WTC11 (cell line): ENCODE measurements at regions not wholly inside any gene's neighbourhood (a gene's known extent, or its start where the extent isn't known, plus 50 kb on each side); places are given as distances from the start of the nearest gene placed in this dataset.

Experiments used
- ATAC-seq: fragments of 200-7000 bp; cut with Tn5 transposase; 2 replicates; pipeline ENCODE4 v1.10.0; 2021; ENCODE audit warnings: mild to moderate bottlenecking, moderate library complexity
- CTCF ChIA-PET: fragments of 300-600 bp; sonication (Branson Sonifier 250); formaldehyde crosslinking; loops from one replicate; lab custom pipeline; 2021; ENCODE audit warnings: antibody characterized with exemption; lab: Charles Lee
- POLR2A ChIA-PET: fragments of 350-600 bp; sonication (Branson Sonifier 250); formaldehyde crosslinking; loops from one replicate; lab custom pipeline; 2021; ENCODE audit warnings: antibody characterized with exemption; lab: Charles Lee
- DNase-seq: peaks from one replicate; pipeline ENCODE4 v3.0.0; 2021; ENCODE audit warnings: low spot score
- H3K27ac Mint-ChIP-seq: 2 replicates; pipeline ENCODE4 v1.8.0; 2021; ENCODE audit warnings: mixed read lengths
- H3K27me3 Mint-ChIP-seq: 2 replicates; pipeline ENCODE4 v1.8.0; 2021; ENCODE audit warnings: low read depth, mild to moderate bottlenecking, moderate library complexity, mixed read lengths
- H3K36me3 Mint-ChIP-seq: 2 replicates; pipeline ENCODE4 v1.8.0; 2021; ENCODE audit warnings: mixed read lengths
- H3K4me1 Mint-ChIP-seq: 2 replicates; pipeline ENCODE4 v1.8.0; 2022; ENCODE audit warnings: mixed read lengths
- H3K4me3 Mint-ChIP-seq: 2 replicates; pipeline ENCODE4 v1.8.0; 2021; ENCODE audit warnings: mild to moderate bottlenecking, moderate library complexity, mixed read lengths
- H3K9me3 Mint-ChIP-seq: 2 replicates; pipeline ENCODE4 v1.8.0; 2021; ENCODE audit warnings: mixed read lengths
- ESRRA ChIP-seq: sonication (generic); formaldehyde crosslinking; IDR thresholded peaks from 2 replicates; pipeline ENCODE4 v1.8.1; 2022; ENCODE audit warnings: mild to moderate bottlenecking, missing genetic modification reagents, borderline replicate concordance
- FOXP4 ChIP-seq: sonication (generic); formaldehyde crosslinking; IDR thresholded peaks from 2 replicates; pipeline ENCODE4 v1.8.0; 2022; ENCODE audit warnings: mild to moderate bottlenecking, missing genetic modification reagents
- NFATC4 ChIP-seq: fragments of 250-450 bp; sonication (Bioruptor Pico); IDR thresholded peaks from 2 replicates; pipeline ENCODE4 v1.9.0; 2021; ENCODE audit warnings: mild to moderate bottlenecking
- STAT6 ChIP-seq: sonication (generic); formaldehyde crosslinking; conservative IDR thresholded peaks from 2 replicates; pipeline ENCODE4 v1.8.1; 2023; ENCODE audit warnings: mild to moderate bottlenecking, low read depth, missing genetic modification reagents, moderate library complexity
- TEAD4 ChIP-seq: sonication (generic); formaldehyde crosslinking; IDR thresholded peaks from 2 replicates; pipeline ENCODE4 v1.8.0; 2022; ENCODE audit warnings: mild to moderate bottlenecking, missing genetic modification reagents
- TP53 ChIP-seq: sonication (generic); formaldehyde crosslinking; IDR thresholded peaks from 2 replicates; pipeline ENCODE4 v1.8.1; 2023; ENCODE audit warnings: mild to moderate bottlenecking, missing genetic modification reagents
- ZBTB43 ChIP-seq: sonication (generic); formaldehyde crosslinking; IDR thresholded peaks from 2 replicates; pipeline ENCODE4 v1.8.1; 2023; ENCODE audit warnings: mild to moderate bottlenecking, missing genetic modification reagents
- TF ChIP-seq, protein P1 (sequence below): sonication (generic); formaldehyde crosslinking; IDR thresholded peaks from 2 replicates; pipeline ENCODE4 v1.8.1; 2023; ENCODE audit warnings: mild to moderate bottlenecking, moderate library complexity, missing genetic modification reagents
- TF ChIP-seq, protein P2 (sequence below): fragments of 250-450 bp; sonication (Bioruptor Pico); IDR thresholded peaks from 2 replicates; pipeline ENCODE4 v1.9.0; 2021; ENCODE audit warnings: mild to moderate bottlenecking, borderline replicate concordance
- TF ChIP-seq, protein P3 (sequence below): sonication (generic); formaldehyde crosslinking; IDR thresholded peaks from 2 replicates; pipeline ENCODE4 v1.8.1; 2022; ENCODE audit warnings: mild to moderate bottlenecking, moderate library complexity, missing genetic modification reagents
- TF ChIP-seq, protein P4 (sequence below): sonication (generic); formaldehyde crosslinking; conservative IDR thresholded peaks from 2 replicates; pipeline ENCODE4 v1.8.1; 2022; ENCODE audit warnings: mild to moderate bottlenecking, missing genetic modification reagents
- TF ChIP-seq, protein P5 (sequence below): sonication (generic); formaldehyde crosslinking; IDR thresholded peaks from 2 replicates; pipeline ENCODE4 v1.8.1; 2022; ENCODE audit warnings: mild to moderate bottlenecking, missing genetic modification reagents, moderate library complexity, borderline replicate concordance
- TF ChIP-seq, protein P6 (sequence below): fragments of 250-450 bp; sonication (Bioruptor Pico); conservative IDR thresholded peaks from 2 replicates; pipeline ENCODE4 v1.9.0; 2021; ENCODE audit warnings: mild to moderate bottlenecking
- TF ChIP-seq, protein P7 (sequence below): sonication (generic); formaldehyde crosslinking; IDR thresholded peaks from 2 replicates; pipeline ENCODE4 v1.8.1; 2022; ENCODE audit warnings: low read depth, missing genetic modification reagents, borderline replicate concordance
- TF ChIP-seq, protein P8 (sequence below): sonication (generic); formaldehyde crosslinking; IDR thresholded peaks from 2 replicates; pipeline ENCODE4 v1.8.1; 2023; ENCODE audit warnings: mild to moderate bottlenecking, missing genetic modification reagents, moderate library complexity
- TF ChIP-seq, protein P9 (sequence below): sonication (generic); formaldehyde crosslinking; IDR thresholded peaks from 2 replicates; pipeline ENCODE4 v1.8.0; 2022; ENCODE audit warnings: mild to moderate bottlenecking, missing genetic modification reagents

DNA sequence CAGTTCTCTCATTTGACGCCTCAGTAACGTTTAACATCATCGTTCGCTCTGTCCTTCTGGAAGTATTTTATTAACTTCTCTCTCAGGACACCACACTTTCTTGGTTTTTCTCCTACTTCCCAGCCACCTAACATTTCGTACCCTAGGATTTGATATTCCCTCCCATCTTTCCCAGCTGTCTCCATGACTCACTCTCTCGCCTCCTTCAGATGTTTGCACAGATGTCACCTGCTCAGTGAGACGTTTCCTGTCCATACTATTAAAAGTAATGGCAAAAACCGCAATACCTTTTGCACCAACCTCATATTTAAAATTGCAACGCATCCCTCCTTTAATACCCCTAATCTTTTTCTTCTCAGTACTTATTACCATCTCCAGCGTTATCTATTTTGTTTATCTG lies 62.1 kb upstream of the SPRED1 start:
- Mint-ChIP-seq H3K4me3 (no peak overlapping the region), H3K36me3 (no peaks in the 10 kb centered on the region), H3K4me1 (peaks cover 42% of the 10 kb centered on the region), H3K27me3 (no peaks in the 10 kb centered on the region), H3K9me3 (no peaks in the 10 kb centered on the region), H3K27ac (no peak overlapping the region)
- ChIA-PET POLR2A (no interaction called here), CTCF (no interaction called here)
- no peak for DNase-seq
- no peak for ATAC-seq
- TF ChIP-seq, protein P1, sequence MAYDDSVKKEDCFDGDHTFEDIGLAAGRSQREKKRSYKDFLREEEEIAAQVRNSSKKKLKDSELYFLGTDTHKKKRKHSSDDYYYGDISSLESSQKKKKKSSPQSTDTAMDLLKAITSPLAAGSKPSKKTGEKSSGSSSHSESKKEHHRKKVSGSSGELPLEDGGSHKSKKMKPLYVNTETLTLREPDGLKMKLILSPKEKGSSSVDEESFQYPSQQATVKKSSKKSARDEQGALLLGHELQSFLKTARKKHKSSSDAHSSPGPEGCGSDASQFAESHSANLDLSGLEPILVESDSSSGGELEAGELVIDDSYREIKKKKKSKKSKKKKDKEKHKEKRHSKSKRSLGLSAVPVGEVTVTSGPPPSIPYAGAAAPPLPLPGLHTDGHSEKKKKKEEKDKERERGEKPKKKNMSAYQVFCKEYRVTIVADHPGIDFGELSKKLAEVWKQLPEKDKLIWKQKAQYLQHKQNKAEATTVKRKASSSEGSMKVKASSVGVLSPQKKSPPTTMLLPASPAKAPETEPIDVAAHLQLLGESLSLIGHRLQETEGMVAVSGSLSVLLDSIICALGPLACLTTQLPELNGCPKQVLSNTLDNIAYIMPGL (CRISPR knock-in tag), result no peak
- TF ChIP-seq FOXP4 (CRISPR knock-in tag) (no peak), ESRRA (CRISPR knock-in tag) (no peak), NFATC4 (CRISPR knock-in tag) (no peak), TEAD4 (CRISPR knock-in tag) (no peak), TP53 (CRISPR knock-in tag) (no peak), STAT6 (no peak), ZBTB43 (CRISPR knock-in tag) (no peak)
- TF ChIP-seq, protein P2, sequence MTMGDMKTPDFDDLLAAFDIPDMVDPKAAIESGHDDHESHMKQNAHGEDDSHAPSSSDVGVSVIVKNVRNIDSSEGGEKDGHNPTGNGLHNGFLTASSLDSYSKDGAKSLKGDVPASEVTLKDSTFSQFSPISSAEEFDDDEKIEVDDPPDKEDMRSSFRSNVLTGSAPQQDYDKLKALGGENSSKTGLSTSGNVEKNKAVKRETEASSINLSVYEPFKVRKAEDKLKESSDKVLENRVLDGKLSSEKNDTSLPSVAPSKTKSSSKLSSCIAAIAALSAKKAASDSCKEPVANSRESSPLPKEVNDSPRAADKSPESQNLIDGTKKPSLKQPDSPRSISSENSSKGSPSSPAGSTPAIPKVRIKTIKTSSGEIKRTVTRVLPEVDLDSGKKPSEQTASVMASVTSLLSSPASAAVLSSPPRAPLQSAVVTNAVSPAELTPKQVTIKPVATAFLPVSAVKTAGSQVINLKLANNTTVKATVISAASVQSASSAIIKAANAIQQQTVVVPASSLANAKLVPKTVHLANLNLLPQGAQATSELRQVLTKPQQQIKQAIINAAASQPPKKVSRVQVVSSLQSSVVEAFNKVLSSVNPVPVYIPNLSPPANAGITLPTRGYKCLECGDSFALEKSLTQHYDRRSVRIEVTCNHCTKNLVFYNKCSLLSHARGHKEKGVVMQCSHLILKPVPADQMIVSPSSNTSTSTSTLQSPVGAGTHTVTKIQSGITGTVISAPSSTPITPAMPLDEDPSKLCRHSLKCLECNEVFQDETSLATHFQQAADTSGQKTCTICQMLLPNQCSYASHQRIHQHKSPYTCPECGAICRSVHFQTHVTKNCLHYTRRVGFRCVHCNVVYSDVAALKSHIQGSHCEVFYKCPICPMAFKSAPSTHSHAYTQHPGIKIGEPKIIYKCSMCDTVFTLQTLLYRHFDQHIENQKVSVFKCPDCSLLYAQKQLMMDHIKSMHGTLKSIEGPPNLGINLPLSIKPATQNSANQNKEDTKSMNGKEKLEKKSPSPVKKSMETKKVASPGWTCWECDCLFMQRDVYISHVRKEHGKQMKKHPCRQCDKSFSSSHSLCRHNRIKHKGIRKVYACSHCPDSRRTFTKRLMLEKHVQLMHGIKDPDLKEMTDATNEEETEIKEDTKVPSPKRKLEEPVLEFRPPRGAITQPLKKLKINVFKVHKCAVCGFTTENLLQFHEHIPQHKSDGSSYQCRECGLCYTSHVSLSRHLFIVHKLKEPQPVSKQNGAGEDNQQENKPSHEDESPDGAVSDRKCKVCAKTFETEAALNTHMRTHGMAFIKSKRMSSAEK (CRISPR knock-in tag), result no peak
- TF ChIP-seq, protein P3, sequence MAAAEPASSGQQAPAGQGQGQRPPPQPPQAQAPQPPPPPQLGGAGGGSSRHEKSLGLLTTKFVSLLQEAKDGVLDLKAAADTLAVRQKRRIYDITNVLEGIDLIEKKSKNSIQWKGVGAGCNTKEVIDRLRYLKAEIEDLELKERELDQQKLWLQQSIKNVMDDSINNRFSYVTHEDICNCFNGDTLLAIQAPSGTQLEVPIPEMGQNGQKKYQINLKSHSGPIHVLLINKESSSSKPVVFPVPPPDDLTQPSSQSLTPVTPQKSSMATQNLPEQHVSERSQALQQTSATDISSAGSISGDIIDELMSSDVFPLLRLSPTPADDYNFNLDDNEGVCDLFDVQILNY (CRISPR knock-in tag), result no peak
- TF ChIP-seq, protein P4, sequence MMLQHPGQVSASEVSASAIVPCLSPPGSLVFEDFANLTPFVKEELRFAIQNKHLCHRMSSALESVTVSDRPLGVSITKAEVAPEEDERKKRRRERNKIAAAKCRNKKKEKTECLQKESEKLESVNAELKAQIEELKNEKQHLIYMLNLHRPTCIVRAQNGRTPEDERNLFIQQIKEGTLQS (CRISPR knock-in tag), result no peak
- TF ChIP-seq, protein P5, sequence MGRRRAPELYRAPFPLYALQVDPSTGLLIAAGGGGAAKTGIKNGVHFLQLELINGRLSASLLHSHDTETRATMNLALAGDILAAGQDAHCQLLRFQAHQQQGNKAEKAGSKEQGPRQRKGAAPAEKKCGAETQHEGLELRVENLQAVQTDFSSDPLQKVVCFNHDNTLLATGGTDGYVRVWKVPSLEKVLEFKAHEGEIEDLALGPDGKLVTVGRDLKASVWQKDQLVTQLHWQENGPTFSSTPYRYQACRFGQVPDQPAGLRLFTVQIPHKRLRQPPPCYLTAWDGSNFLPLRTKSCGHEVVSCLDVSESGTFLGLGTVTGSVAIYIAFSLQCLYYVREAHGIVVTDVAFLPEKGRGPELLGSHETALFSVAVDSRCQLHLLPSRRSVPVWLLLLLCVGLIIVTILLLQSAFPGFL (CRISPR knock-in tag), result no peak
- TF ChIP-seq, protein P6, sequence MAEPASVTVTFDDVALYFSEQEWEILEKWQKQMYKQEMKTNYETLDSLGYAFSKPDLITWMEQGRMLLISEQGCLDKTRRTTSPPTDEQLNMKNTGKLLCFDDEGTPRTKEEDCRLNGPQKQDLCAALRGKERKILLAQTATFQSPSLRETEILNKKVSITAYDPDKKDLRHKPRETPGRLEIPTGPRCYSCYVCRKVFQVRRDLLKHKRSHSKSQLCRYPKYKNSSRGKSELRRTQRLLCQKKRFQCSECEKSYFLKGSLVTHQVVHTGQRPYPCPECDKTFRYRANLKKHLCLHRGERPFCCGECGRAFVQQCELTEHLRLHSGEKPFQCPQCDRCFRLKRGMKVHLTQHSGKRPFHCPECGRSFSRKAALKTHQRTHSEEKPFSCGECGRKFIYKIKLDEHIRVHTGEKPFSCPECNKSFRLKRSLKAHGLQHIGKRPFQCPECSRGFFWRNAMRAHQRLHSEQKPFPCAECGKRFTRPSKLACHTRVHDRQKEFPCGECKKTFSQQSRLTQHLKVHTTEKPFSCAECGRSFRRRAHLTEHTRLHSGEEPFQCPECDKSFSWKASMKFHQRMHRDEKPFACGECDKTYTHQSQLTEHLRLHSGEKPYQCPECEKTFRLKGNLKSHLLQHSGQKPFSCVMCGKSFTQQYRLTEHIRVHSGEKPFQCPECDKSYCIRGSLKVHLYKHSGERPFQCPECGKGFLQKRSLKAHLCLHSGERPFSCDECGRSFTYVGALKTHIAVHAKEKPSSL (CRISPR knock-in tag), result no peak
- TF ChIP-seq, protein P7, sequence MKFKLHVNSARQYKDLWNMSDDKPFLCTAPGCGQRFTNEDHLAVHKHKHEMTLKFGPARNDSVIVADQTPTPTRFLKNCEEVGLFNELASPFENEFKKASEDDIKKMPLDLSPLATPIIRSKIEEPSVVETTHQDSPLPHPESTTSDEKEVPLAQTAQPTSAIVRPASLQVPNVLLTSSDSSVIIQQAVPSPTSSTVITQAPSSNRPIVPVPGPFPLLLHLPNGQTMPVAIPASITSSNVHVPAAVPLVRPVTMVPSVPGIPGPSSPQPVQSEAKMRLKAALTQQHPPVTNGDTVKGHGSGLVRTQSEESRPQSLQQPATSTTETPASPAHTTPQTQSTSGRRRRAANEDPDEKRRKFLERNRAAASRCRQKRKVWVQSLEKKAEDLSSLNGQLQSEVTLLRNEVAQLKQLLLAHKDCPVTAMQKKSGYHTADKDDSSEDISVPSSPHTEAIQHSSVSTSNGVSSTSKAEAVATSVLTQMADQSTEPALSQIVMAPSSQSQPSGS (CRISPR knock-in tag), result no peak
- TF ChIP-seq, protein P8, sequence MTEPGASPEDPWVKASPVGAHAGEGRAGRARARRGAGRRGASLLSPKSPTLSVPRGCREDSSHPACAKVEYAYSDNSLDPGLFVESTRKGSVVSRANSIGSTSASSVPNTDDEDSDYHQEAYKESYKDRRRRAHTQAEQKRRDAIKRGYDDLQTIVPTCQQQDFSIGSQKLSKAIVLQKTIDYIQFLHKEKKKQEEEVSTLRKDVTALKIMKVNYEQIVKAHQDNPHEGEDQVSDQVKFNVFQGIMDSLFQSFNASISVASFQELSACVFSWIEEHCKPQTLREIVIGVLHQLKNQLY (CRISPR knock-in tag), result no peak
- TF ChIP-seq, protein P9, sequence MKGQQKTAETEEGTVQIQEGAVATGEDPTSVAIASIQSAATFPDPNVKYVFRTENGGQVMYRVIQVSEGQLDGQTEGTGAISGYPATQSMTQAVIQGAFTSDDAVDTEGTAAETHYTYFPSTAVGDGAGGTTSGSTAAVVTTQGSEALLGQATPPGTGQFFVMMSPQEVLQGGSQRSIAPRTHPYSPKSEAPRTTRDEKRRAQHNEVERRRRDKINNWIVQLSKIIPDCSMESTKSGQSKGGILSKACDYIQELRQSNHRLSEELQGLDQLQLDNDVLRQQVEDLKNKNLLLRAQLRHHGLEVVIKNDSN (CRISPR knock-in tag), result no peak
